Heart left ventricle (tissue), 16 donors: ENCODE measurements at regions not wholly inside any gene's neighbourhood (a gene's known extent, or its start where the extent isn't known, plus 50 kb on each side); places are given as distances from the start of the nearest gene placed in this dataset.

Experiments
- ATAC-seq, 4 donors: fragments of 200-7000 bp; cut with Tn5 transposase; one replicate each; pipeline ENCODE4 v1.9.1; 2020 to 2022; ENCODE audit warnings: moderate library complexity in 4 of 4, mild to moderate bottlenecking in 3 of 4, moderate number of reproducible peaks in 1 of 4
- DNase-seq, 5 donors: peaks; one replicate each; pipeline ENCODE4 v3.0.0-alpha.2; 2020
- H3K27ac ChIP-seq, 12 donors: fragments of 200-600 bp; sonication (generic) in 4 of 12; one replicate each; pipeline versions ENCODE4 v1.5.0 to v1.8.0; 2016 to 2022; ENCODE audit warnings: mild to moderate bottlenecking in 2 of 12
- H3K27me3 ChIP-seq, 9 donors: fragments of 200-600 bp; sonication (generic) in 2 of 9; one replicate each; pipeline versions ENCODE4 v1.5.1 to v1.8.0; 2016 to 2022; ENCODE audit warnings: mild to moderate bottlenecking in 3 of 9
- H3K36me3 ChIP-seq, 9 donors: fragments of 200-600 bp; sonication (generic) in 2 of 9; one replicate each; pipeline versions ENCODE4 v1.5.0 to v1.8.0; 2018 to 2022; ENCODE audit warnings: mild to moderate bottlenecking in 2 of 9
- H3K4me1 ChIP-seq, 12 donors: fragments of 200-600 bp; sonication (generic) in 4 of 12; one replicate each; pipeline versions ENCODE4 v1.5.0 to v1.8.0; 2016 to 2022; ENCODE audit warnings: mild to moderate bottlenecking in 3 of 12
- H3K4me3 ChIP-seq, 12 donors: fragments of 200-600 bp; sonication (generic) in 4 of 12; one replicate each; pipeline versions ENCODE4 v1.5.0 to v1.8.0; 2017 to 2022; ENCODE audit warnings: mild to moderate bottlenecking in 9 of 12, moderate library complexity in 4 of 12
- H3K9me3 ChIP-seq, 12 donors: fragments of 200-600 bp; sonication (generic) in 4 of 12; one replicate each; pipeline versions ENCODE4 v1.5.0 to v1.8.0; 2016 to 2022; ENCODE audit warnings: mild to moderate bottlenecking in 1 of 12
- CTCF ChIP-seq, 12 donors: fragments of 200-600 bp; sonication (generic) in 4 of 12; IDR thresholded peaks; one replicate each; pipeline versions ENCODE4 v1.5.0 to v1.8.0; 2018 to 2022; ENCODE audit warnings: antibody characterized with exemption in 12 of 12, mild to moderate bottlenecking in 5 of 12
- POLR2A ChIP-seq, 2 donors: fragments of 450-650 bp; IDR thresholded peaks; one replicate each; pipeline ENCODE4 v1.6.1; 2017; ENCODE audit warnings: antibody characterized with exemption in 2 of 2, mild to moderate bottlenecking in 2 of 2, moderate library complexity in 2 of 2
- WGBS, 4 donors: extraction: QIAGEN DNeasy Blood & Tissue Kit in 2 of 4; methylation state at CpG; one replicate each; pipeline versions ENCODE4 v1.1.5 to v1.1.7; 2013 to 2018; 5-methylcytosine and 5-hydroxymethylcytosine counted together
- intact Hi-C, 10 donors: fragments of 100-400 bp; cut with DNase I; formaldehyde crosslinking; loops; one replicate each; pipeline versions ENCODE4 v1.11.1 to v1.14.2; 2022
- donor health status: ischemic (EF 13 %, LVEDD 7.1; RV severe dilation, severe dysfunction).
- donor health status: healthy with polysubstance abuse.
- donor health status: DM: no; HTN: yes; CAD: no.
- donor health status: DM: no; HTN: no; CAD: no.
- donor health status: ischemic (EF 25% LVEDD 6.9; RV normal size, moderate dysfunction).
- donor health status: ischemic (EF 25% LVEDD 5.7; RV mildly dilated, moderate dysfunction).
- donor health status: healthy.
- donor health status: DM: yes; HTN: yes; CAD: no.
- donor health status: ischemic (EF 35%, LVEDD 5.7; RV mildly dilated, moderate dysfunction).
- donor health status: nonischemic (EF 11% LVEDD 7.7; RV severe dilation, severe dysfunction).
- donor health status: DM: yes; HTN: yes; CAD: no.
- donor health status: PGD.
- donor health status: ischemic (EF 29% LVEDD 5.4; RV normal size, mild dysfunction).
- donor health status: nonischemic (EF 23%, LVEDD 6.1; RV moderate dilation, normal function).

GRCh38 chr18:46207985-46208384 lies 103.8 kb downstream of the HAUS1 start:
- DNase-seq (no peak), ATAC-seq (no peak)
- H3K27ac ChIP-seq = no peak overlapping the region
- H3K4me3 ChIP-seq = no peak overlapping the region
- peaks cover 0 to 6% (median 0%) of the 10 kb centered on the region in 9 donors for H3K36me3 ChIP-seq
- H3K4me1 ChIP-seq = peaks cover 0 to 41% (median 6%) of the 10 kb centered on the region in 12 donors
- intact Hi-C loops = no loop called here
- TF ChIP-seq POLR2A (IDR thresholded peaks at IDR 0.05) (no peak), CTCF (IDR thresholded peaks at IDR 0.05) (no peak)
- 0 to 74% (median 30%) methylated on average over 1 of the region's 1 CpG for WGBS, 4 donors
- no peaks in the 10 kb centered on the region for H3K9me3 ChIP-seq
- no peaks in the 10 kb centered on the region for H3K27me3 ChIP-seq

- intact Hi-C loops = no loop called here
- H3K4me1 ChIP-seq = peaks cover 0 to 37% (median 15%) of the 10 kb centered on the region in 12 donors
- DNase-seq (no peak), ATAC-seq (no peak)
- TF ChIP-seq CTCF (IDR thresholded peaks at IDR 0.05) = no peak
- no peak for TF ChIP-seq POLR2A (IDR thresholded peaks at IDR 0.05)
- H3K27me3 ChIP-seq = no peaks in the 10 kb centered on the region
- no peak overlapping the region for H3K4me3 ChIP-seq
- H3K27ac ChIP-seq = no peak overlapping the region
- no peaks in the 10 kb centered on the region for H3K9me3 ChIP-seq
- peaks cover 0 to 6% (median 0%) of the 10 kb centered on the region in 9 donors for H3K36me3 ChIP-seq
Observed at GRCh38 chr18:46209161-46209560, 105.0 kb downstream of the HAUS1 start.

GRCh38 chr18:46211816-46212215 lies 107.6 kb downstream of the HAUS1 start:
- DNase-seq (no peak), ATAC-seq (no peak)
- WGBS, 4 donors = 17 to 25% (median 19%) methylated on average over 1 of the region's 1 CpG
- peaks cover 0 to 45% (median 26%) of the 10 kb centered on the region in 12 donors for H3K4me1 ChIP-seq
- H3K36me3 ChIP-seq = peaks cover 0 to 12% (median 7%) of the 10 kb centered on the region in 9 donors
- no peaks in the 10 kb centered on the region for H3K9me3 ChIP-seq
- H3K4me3 ChIP-seq = no peak overlapping the region
- TF ChIP-seq POLR2A (IDR thresholded peaks at IDR 0.05) = no peak
- TF ChIP-seq CTCF (IDR thresholded peaks at IDR 0.05) = no peak
- H3K27ac ChIP-seq = no peak overlapping the region
- intact Hi-C loops = loop anchor here in 8 of 10 donors (2.0 to 5.0 kb wide), 3 partner anchors 35 to 40 kb away; a partner anchor contains a TSS
- H3K27me3 ChIP-seq = no peaks in the 10 kb centered on the region

- intact Hi-C loops = loop anchor here in 8 of 10 donors (2.0 to 5.0 kb wide), 3 partner anchors 35 to 40 kb away; a partner anchor contains a TSS
- ATAC-seq (no peak), DNase-seq (no peak)
- Histone ChIP-seq H3K4me3 (no peak overlapping the region), H3K36me3 (peaks cover 0 to 15% (median 11%) of the 10 kb centered on the region in 9 donors), H3K27ac (no peak overlapping the region), H3K27me3 (no peaks in the 10 kb centered on the region), H3K9me3 (no peaks in the 10 kb centered on the region), H3K4me1 (peaks cover 0 to 45% (median 29%) of the 10 kb centered on the region in 12 donors)
- TF ChIP-seq POLR2A (IDR thresholded peaks at IDR 0.05) (no peak), CTCF (IDR thresholded peaks at IDR 0.05) (no peak)
- 93 to 98% (median 97%) methylated on average over 2 of the region's 2 CpGs for WGBS, 4 donors
Observed at GRCh38 chr18:46212398-46212797, 108.2 kb downstream of the HAUS1 start.
